WTC11 (cell line): ENCODE measurements at regions not wholly inside any gene's neighbourhood (a gene's known extent, or its start where the extent isn't known, plus 50 kb on each side); places are given as distances from the start of the nearest gene placed in this dataset.
"Not testable (repeated sequence)": the region's sequence is repeated elsewhere in the genome, so short reads cannot be mapped to it uniquely, and the experiment has no call there.

Experiments
- CTCF ChIP-seq: fragments of 200-600 bp; IDR thresholded peaks from 2 replicates; pipeline ENCODE4 v1.8.0; 2022; ENCODE audit warnings: antibody characterized with exemption
- KAT7 ChIP-seq: sonication (generic); formaldehyde crosslinking; IDR thresholded peaks from 2 replicates; pipeline ENCODE4 v1.8.1; 2023; ENCODE audit warnings: missing genetic modification reagents, mild to moderate bottlenecking, borderline replicate concordance
- MAX ChIP-seq: sonication (generic); formaldehyde crosslinking; IDR thresholded peaks from 2 replicates; pipeline ENCODE4 v1.8.0; 2022; ENCODE audit warnings: mild to moderate bottlenecking, missing genetic modification reagents
- NFATC4 ChIP-seq: fragments of 250-450 bp; sonication (Bioruptor Pico); IDR thresholded peaks from 2 replicates; pipeline ENCODE4 v1.9.0; 2021; ENCODE audit warnings: mild to moderate bottlenecking
- NR3C1 ChIP-seq: sonication (generic); formaldehyde crosslinking; conservative IDR thresholded peaks from 2 replicates; pipeline ENCODE4 v1.8.1; 2023; ENCODE audit warnings: low read depth, mild to moderate bottlenecking, missing genetic modification reagents

GRCh38 chrX:89567787-89568186 lies 353.9 kb upstream of the TGIF2LX start:
- not testable (repeated sequence) for TF ChIP-seq CTCF; MAX; NFATC4 (CRISPR knock-in tag); KAT7 (CRISPR knock-in tag); NR3C1 (CRISPR knock-in tag)
